WERI-Rb-1 (cell line): ENCODE measurements at regions not wholly inside any gene's neighbourhood (a gene's known extent, or its start where the extent isn't known, plus 50 kb on each side); places are given as distances from the start of the nearest gene placed in this dataset.

Experiments used
- DNase-seq: peaks from one replicate; pipeline ENCODE4 v3.0.0-alpha.2; 2020
- H3K27ac ChIP-seq: fragments of 250-450 bp; sonication (Bioruptor Pico); 2 replicates; pipeline ENCODE4 v1.5.1; 2020; ENCODE audit warnings: mild to moderate bottlenecking, moderate library complexity
- H3K27me3 ChIP-seq: fragments of 250-450 bp; sonication (Bioruptor Pico); 2 replicates; pipeline ENCODE4 v1.5.1; 2021; ENCODE audit warnings: mild to moderate bottlenecking, low read depth, moderate library complexity; ENCODE audit not compliant: insufficient read depth, severe bottlenecking
- H3K36me3 ChIP-seq: fragments of 250-450 bp; sonication (Bioruptor Pico); 2 replicates; pipeline ENCODE4 v1.5.1; 2020; ENCODE audit warnings: mild to moderate bottlenecking, moderate library complexity
- H3K4me3 ChIP-seq: 2 replicates; pipeline ENCODE4 v1.5.1; 2011; ENCODE audit warnings: low read depth, mild to moderate bottlenecking, control low read depth, low read length
- H3K9me3 ChIP-seq: fragments of 250-450 bp; sonication (Bioruptor Pico); 2 replicates; pipeline ENCODE4 v1.5.1; 2021; ENCODE audit warnings: mild to moderate bottlenecking, moderate library complexity; ENCODE audit not compliant: severe bottlenecking
- CTCF ChIP-seq: IDR thresholded peaks from 2 replicates; pipeline ENCODE4 v1.5.1; 2011; ENCODE audit warnings: low read depth, mild to moderate bottlenecking, control low read depth, inconsistent platforms, low read length

DNA sequence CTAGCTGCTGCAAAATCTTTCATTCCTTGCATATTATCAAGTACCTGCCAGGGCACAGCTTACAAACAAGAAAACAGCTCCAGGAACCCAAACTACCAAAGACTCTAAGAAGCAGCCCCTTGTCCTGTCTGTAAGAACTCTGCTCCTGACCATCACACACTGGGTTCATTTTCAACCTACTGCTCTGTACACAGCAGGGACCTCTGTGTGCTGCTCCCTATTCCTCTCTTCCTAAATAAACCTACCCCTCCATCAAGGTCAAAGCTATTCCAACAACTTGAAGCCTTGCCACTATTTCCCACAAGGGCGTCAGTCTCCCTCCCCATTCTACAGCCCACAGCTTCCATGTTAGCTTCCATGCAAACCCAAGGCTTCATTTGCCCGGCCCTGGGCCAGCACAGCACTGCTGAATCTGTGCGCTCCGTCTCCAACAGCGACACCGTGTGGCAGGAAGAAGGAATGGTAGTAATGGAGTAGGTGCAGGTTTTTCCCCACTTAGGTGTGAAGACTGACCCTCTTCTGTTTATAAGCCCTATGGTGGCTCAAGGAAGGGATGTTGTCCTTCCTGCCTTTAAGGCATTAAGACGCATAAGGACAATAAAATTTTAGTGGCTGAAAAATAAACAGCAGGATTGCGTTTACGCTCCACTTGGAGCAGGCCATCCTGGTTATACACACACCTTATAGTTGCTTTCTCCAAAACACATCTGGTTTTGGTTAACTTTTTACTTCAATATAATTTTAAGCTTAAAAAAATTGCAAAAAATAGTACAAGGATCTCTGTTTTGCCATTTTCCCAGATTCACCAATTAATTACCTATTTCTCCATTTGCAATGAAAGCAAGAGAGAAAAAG is 115.2 kb upstream of the NXT1 start:
- Histone ChIP-seq H3K4me3 (no peak overlapping the region), H3K27ac (no peak overlapping the region), H3K27me3 (peaks cover 86% of the 10 kb centered on the region), H3K36me3 (no peaks in the 10 kb centered on the region), H3K9me3 (no peaks in the 10 kb centered on the region)
- TF ChIP-seq CTCF, result peak; percentile 91
- peak; percentile 52 for DNase-seq

GRCh38 chr20:23234311-23235078 is 116.1 kb upstream of the NXT1 start:
- Histone ChIP-seq H3K9me3 (no peaks in the 10 kb centered on the region), H3K4me3 (no peak overlapping the region), H3K36me3 (no peaks in the 10 kb centered on the region), H3K27ac (no peak overlapping the region), H3K27me3 (peaks cover 90% of the 10 kb centered on the region)
- no peak for DNase-seq
- TF ChIP-seq CTCF, result no peak

DNA sequence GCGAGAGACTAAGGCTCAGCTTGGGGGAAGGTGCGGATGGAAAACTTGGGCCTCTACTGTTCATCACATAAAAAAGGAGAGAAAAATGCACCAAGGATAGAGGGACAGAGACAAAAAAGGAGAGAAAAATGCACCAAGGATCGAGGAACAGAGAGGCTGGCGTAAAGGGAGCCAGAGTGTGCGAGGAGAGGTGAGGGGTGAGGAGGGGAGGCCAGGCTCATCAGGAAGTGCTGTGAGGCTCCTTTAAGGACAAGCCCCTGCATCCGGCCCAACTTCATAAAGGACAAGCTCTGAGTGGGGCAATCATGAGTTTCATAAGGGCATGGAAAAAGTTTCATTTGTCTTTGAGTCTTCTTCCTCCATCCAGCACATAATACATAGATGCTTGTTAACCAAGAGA is 117.2 kb upstream of the NXT1 start:
- H3K4me3 ChIP-seq, result no peak overlapping the region
- no peak overlapping the region for H3K27ac ChIP-seq
- no peak for DNase-seq
- no peaks in the 10 kb centered on the region for H3K36me3 ChIP-seq
- peaks cover 87% of the 10 kb centered on the region for H3K27me3 ChIP-seq
- TF ChIP-seq CTCF, result no peak
- no peaks in the 10 kb centered on the region for H3K9me3 ChIP-seq

DNA sequence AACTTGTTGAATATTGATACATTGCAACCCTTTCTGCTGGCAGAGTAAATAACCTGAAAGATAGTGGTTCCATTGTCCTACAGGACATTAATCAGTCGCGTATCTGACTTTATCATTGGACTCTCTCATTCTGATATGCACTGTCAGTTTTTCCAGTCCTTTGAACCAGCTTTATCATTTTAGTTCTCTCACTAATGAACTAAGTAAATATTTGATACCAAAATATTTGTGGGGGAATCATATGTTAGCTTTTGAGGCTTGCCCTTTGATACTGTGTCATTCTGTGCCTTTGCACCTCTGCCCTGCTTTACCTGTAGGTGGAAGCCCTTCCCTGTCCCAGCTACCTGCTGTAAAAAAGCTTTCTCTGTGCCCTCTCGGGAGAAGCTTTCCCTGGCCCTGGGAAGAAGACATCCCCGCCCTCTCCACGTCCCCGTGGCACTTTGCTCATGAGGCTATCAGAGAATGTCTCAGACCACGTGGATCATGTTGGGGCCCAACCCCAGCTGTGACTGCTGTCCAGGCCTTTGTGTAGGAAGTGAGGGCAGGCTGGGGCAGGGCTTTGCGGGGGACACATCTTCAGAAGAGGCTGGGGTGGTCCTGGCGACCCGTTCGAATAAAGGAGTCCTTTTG is 117.8 kb upstream of the NXT1 start:
- DNase-seq, result no peak
- no peaks in the 10 kb centered on the region for H3K9me3 ChIP-seq
- no peak for TF ChIP-seq CTCF
- H3K4me3 ChIP-seq, result no peak overlapping the region
- H3K27ac ChIP-seq, result no peak overlapping the region
- H3K36me3 ChIP-seq, result no peaks in the 10 kb centered on the region
- H3K27me3 ChIP-seq, result peaks cover 84% of the 10 kb centered on the region

DNA sequence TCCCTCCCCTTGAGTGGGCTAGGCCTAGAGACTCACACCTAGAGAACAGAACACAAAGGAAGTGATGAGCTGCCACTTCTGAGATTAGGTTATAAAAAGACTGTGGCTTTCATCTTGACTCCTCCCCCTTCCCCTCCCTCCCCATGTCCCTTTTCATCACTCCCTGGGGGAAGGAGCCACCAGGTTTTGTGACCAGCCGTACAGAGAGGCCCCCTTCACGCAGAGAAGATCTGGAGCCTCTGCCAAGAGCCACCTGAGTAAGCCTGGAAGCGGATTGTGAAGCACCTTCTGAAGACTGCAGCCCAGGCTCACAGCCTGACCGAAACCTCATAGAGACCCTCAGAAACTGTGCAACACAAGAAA is 118.4 kb upstream of the NXT1 start:
- no peaks in the 10 kb centered on the region for H3K36me3 ChIP-seq
- H3K9me3 ChIP-seq, result no peaks in the 10 kb centered on the region
- no peak for DNase-seq
- no peak overlapping the region for H3K4me3 ChIP-seq
- no peak overlapping the region for H3K27ac ChIP-seq
- TF ChIP-seq CTCF, result no peak
- H3K27me3 ChIP-seq, result peaks cover 82% of the 10 kb centered on the region
